HG02884 (cell line): ENCODE measurements at regions not wholly inside any gene's neighbourhood (a gene's known extent, or its start where the extent isn't known, plus 50 kb on each side); places are given as distances from the start of the nearest gene placed in this dataset.

Experiments
- ATAC-seq: cut with Tn5 transposase; IDR thresholded peaks from one replicate; pipeline ENCODE4 v1.9.1; 2021; ENCODE audit warnings: mild to moderate bottlenecking, moderate library complexity; ENCODE audit not compliant: unreplicated experiment

DNA sequence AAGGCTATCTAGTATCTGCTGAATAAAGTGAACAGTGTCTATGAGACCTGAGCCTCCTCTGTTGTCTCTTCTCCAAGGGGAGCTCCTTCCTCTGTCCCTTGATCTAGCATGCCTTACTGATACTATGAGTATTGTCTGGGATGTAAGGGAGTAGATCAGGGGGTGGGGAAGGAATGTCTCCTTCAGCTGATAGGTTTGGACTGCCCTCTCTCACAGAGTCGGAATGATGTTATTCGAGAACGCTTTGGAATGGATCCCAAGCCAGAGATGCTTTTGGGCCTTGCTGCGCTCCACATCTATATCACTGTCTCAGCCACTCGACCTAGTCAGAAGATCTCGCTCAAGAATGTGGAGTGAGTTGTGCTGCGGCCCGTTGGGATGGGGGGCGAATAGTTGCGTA, 68.3 kb upstream of the PRPS1 start:
- no peak for ATAC-seq

GRCh38 chrX:107560980-107561379, 67.3 kb upstream of the PRPS1 start:
- no peak for ATAC-seq

DNA sequence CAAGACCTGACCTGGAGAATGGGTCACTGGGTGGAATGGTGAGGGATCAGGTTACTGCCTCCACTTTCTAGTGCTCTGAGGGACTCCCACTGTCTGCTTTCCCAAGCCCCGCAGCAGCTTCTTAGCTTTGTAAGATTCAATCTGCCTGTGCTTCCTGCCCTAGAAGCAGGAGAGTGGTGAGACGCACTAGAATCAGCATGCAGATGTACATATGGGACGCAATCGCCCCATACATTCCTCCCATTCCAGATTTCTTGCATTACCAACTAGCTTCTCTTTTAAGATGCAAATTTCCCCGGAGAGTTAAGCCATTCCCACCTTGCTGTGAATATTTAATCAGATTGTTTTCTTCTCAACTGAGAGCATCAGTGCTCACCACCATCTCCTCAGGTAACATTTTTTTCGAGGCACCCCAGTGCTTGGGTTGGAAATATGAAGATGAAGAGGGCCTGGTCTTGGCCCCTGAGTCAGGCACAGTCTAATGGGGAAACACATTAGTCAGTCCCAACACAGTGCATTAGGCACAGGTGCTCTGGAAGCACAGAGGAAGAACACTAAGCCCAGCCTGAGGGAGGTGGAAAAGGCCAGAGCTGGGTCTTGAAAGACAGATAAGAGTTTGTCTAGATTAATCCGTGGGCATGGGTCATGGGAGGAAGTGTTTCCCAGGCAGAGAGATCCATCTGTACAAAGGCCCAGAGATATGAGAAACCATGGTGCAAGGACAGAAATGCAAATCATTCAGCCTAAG, 66.7 kb upstream of the PRPS1 start:
- no peak for ATAC-seq

DNA sequence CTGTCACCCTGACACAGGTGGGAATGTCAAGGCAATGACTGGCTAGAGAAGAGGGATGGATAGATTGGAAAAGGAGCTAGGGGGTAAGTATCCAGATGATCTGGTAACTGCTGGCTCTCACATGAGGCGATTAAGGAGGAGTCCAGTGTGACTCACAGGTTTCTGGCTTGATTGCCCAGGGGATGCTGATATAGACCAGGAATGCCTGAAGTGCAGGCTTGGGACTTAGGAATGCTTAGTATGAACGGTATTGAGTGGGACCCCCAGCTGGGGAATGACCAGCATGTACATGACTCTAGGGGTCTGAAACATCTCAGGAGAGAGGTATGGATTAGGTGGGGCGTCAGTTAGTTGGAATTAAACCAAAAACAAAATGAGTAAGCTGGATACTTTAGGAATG, 65.8 kb upstream of the PRPS1 start:
- ATAC-seq: no peak

DNA sequence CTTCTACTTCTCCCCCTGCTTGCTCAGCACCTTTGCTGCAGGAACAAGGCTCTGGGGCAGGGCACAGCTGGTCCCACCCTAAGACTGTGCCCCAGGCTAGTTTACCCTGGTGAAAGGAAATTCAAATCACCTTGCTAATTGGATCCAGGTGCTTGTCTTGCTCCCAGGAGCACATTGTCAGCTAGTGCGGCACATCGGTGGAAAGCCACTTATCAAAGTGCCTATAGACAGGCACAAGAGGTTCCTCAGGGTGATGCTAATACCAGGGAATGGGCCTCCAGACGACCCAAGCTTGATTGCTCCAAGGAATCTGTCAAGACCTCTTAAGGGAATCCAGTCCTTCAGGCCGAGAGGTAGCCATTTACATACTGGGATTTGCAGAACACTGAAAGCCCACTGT, 64.5 kb upstream of the PRPS1 start:
- no peak for ATAC-seq

GRCh38 chrX:107565015-107565414, 63.3 kb upstream of the PRPS1 start:
- ATAC-seq: no peak

GRCh38 chrX:107565931-107566603, 62.2 kb upstream of the PRPS1 start:
- ATAC-seq: no peak

- no peak for ATAC-seq
These were observed 61.6 kb upstream of the PRPS1 start for GRCh38 chrX:107566604-107567262.

DNA sequence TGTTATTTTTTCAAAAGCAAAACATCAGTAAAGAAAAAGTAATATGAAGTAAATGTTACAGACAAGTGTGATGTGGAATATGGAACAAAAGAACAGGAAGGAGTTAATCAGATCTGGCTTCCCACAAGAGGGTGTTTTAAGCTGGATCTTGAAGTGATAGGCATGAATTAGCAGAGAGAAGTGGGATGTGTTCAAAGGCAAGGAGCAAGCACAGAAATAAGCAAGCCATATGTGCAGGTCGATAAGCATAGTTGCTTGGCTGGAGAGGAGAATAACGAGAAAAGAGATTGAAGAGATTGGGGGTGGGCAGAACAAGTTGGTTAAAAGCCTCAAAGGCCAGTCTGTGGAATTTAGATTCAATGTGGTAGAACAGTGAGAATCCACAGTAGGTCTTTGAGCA, 60.9 kb upstream of the PRPS1 start:
- no peak for ATAC-seq

DNA sequence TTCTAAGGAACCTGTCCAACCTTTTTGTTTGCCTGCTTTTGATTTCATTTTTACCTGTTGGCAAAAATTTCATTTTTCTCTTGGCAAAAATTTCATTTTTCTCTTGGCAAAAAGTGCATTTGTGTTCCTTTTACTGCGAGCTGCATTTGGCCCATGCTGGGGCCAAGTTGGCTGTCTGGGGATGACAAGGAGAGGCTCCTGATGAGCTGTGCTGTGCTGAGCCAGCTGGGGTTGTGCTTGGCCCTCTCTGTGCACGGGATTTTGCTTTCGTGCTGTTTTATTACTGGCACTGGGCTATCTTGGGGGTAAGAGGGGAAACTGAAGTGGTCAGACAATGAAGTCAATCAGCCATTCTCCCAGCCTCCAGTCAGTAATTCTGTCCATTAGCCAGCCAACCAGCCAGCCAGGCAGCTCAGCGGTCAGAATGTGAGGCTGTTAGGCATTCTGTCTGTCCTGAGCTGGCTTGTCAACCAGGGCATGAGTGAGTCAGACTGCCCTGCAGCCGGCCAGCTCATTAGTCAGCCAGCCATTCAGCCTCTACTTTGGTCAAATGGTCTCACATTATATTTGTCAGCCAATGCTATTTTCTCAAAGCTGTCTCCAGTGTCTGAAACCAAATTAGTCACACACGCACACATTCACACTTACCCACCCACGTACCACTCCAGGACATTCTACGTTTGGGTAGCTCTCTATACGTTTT, 56.9 kb upstream of the PRPS1 start:
- no peak for ATAC-seq

DNA sequence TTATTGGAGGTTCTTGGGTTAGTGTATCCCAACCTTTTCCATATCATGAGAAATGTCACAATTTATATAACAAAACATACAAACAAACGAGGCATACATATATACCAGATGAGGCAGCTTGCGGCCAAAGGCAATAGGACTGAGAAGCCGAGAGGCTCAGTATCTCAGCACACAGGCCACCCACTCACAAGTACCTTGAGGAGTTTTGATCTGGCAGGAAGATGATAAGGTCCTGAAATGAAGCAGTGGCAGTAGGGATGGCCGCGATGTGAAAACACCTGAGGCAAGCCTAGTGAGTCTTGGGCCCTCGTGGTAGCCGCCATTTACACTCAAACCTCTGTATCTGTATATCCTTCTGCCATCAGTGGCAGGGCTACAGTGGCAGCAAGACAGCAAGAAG, 55.3 kb upstream of the PRPS1 start:
- ATAC-seq: no peak

DNA sequence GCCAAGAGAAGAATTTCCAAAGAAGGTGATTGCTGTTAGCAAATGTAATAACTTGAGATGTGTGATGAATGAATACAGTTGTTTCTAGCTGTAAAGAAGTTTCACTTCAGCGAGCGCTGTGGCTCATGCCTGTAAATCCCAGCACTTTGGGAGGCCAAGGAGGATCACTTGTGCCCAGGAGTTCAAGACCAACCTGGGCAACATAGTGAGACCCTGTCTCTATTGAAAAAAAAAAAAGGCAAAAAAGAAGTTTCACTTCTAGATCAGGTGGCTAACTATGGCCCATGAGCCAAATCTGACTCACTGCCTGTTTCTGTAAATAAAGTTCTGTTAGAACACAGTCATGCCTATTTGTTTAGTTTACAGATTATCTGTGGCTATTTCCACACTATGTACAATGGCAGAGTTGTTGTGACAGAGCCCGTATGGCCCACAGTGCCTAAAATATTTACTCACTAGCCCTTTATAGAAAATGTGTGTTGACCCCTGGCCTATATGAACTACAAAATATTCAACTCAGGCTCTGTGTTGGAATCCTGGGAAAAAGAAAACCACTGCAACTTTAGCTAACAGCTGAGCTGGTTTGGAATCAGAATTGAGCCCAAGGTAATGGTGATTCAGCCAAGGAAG, 54.1 kb upstream of the PRPS1 start:
- no peak for ATAC-seq

- ATAC-seq: no peak
These were observed 53.6 kb upstream of the PRPS1 start for GRCh38 chrX:107574711-107575110.

GRCh38 chrX:107576392-107576791, 51.9 kb upstream of the PRPS1 start:
- no peak for ATAC-seq

DNA sequence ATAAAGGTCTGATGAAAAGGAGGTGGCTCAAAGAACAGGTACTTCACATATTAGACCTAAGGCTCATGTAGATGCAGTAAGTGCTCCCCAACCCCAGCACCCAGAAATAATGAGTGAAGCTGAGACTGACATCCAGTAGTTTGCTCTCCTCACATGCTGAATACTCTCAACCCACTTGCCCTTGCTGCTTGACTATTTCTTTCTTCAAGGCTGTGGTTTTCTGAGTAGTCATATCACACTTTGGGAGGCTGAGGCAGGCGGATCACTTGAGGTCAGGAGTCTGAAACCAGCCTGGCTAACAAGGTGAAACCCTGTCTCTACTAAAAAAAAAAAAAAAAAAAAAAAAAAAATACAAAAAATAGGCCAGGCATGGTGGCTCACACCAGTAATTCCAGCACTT, 51.5 kb upstream of the PRPS1 start:
- ATAC-seq: peak; percentile 90

DNA sequence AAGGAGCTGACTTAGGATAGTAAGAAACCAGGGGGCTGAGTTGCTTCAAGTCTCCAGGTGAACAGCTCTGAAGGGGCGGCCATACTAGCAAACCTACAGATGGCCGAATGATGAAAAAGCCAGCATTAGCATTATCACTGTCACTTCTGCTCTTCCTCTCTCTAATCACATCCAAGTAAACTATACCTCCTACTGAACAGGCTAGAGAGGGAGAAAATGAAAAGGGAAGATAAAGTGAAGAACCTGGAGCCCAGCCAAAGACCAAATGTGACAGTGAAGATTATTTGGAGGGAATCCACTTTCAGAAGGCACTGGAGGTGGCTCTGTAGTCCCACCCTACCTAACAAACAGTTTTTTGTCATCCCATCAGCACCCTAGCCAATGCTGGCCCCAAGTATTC, 50.4 kb upstream of the PRPS1 start:
- no peak for ATAC-seq
